Astrocyte of the spinal cord (primary cell): ENCODE measurements at regions not wholly inside any gene's neighbourhood (a gene's known extent, or its start where the extent isn't known, plus 50 kb on each side); places are given as distances from the start of the nearest gene placed in this dataset.

ENCODE experiments used
- DNase-seq: peaks from one replicate; pipeline ENCODE4 v3.0.0; 2011; ENCODE audit warnings: low read depth, low spot score
- H3K4me3 ChIP-seq: 2 replicates; pipeline ENCODE4 v1.5.1; 2011; ENCODE audit warnings: low read depth, mild to moderate bottlenecking, low read length, moderate library complexity
- CTCF ChIP-seq: IDR thresholded peaks from 2 replicates; pipeline ENCODE4 v1.5.1; 2012; ENCODE audit warnings: low read depth, mild to moderate bottlenecking, low read length, inconsistent platforms
- in situ Hi-C: cut with HindIII; loops from 2 replicates; pipeline ENCODE4 v1.10.0; 2017; ENCODE audit warnings: low sequenced_read_pairs

DNA sequence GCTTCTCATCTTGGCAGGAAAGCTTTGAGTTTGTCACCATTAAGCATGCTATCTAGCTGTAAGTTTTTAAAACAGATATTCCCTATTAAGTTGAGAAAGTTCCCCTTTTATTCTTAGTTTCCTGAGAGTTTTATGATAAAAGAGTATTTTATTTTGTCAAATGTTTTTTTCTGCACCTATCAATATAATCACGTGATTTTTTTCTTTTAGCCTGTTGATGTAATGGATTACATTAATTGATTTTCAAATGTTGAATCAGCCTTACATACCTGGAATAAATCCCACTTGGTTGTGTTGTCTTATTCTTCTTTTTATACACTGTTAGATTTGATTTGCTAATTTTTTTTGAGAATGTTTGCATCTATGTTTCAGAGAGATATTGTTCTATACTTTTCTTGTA lies 179.5 kb downstream of the ZNF621 start:
- TF ChIP-seq CTCF, result no peak
- no peak for DNase-seq
- in situ Hi-C loops, result no loop called here
- H3K4me3 ChIP-seq, result no peak overlapping the region

DNA sequence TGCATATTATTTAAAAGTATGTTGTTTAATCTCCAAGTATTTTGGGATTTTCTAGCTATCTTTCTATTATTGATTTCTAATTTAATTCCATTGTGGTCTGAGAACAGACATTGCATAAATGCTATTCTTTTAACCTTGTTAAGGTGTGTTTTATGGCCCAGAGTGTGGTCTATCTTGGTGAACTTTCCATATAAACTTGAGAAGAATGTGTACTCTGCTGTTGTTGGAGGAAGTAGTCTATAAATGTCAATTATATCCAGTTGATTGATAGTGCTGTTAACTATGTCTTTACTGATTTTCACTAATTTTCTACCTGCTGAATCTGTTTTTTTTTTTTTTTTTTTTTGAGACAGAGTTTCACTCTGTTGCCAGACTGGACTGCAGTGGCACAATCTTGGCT lies 180.9 kb downstream of the ZNF621 start:
- no peak overlapping the region for H3K4me3 ChIP-seq
- no peak for TF ChIP-seq CTCF
- DNase-seq, result no peak
- in situ Hi-C loops, result no loop called here

- no peak for DNase-seq
- in situ Hi-C loops, result no loop called here
- no peak overlapping the region for H3K4me3 ChIP-seq
- TF ChIP-seq CTCF, result no peak
Observed at GRCh38 chr3:40713306-40713705, 188.5 kb downstream of the ZNF621 start.

- no peak overlapping the region for H3K4me3 ChIP-seq
- in situ Hi-C loops, result no loop called here
- no peak for TF ChIP-seq CTCF
- no peak for DNase-seq
Observed at GRCh38 chr3:40713795-40714194, 189.0 kb downstream of the ZNF621 start.

- no peak overlapping the region for H3K4me3 ChIP-seq
- in situ Hi-C loops, result no loop called here
- TF ChIP-seq CTCF, result no peak
- DNase-seq, result no peak
Observed at GRCh38 chr3:40714771-40715345, 190.1 kb downstream of the ZNF621 start.

- H3K4me3 ChIP-seq, result no peak overlapping the region
- in situ Hi-C loops, result no loop called here
- no peak for TF ChIP-seq CTCF
- DNase-seq, result no peak
Observed at GRCh38 chr3:40715551-40715950, 190.8 kb downstream of the ZNF621 start.

DNA sequence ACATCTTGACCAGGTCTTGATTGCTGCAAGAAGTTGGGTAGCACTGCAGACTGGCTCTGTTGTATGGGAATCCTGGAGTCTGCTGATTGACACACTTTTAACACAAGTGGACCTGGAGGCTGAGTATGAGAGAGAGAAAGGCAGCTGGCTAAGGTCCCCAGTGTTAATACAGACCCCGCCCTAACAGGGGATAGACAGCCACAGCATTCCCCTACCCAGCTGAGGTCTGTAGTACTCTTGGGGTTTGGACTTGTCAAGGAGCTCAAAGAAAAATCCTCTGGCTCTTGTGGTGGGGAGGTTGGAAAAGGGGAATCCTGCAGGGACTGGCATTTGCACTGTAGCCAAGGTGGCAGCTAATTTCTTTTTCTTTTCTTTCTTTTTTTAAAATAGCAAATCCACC lies 192.7 kb downstream of the ZNF621 start:
- in situ Hi-C loops, result no loop called here
- no peak overlapping the region for H3K4me3 ChIP-seq
- TF ChIP-seq CTCF, result no peak

More for the DNA sequence above, 192.7 kb downstream of the ZNF621 start:
- no peak for DNase-seq
